SK-N-SH (cell line): ENCODE measurements at regions not wholly inside any gene's neighbourhood (a gene's known extent, or its start where the extent isn't known, plus 50 kb on each side); places are given as distances from the start of the nearest gene placed in this dataset.

ENCODE experiments used
- CTCF ChIA-PET: fragments of 300-600, 350-600 bp; formaldehyde crosslinking; extraction: SDS; loops from one replicate; lab custom pipeline; 2021; lab: Yijun Ruan, JAX
- POLR2A ChIA-PET: fragments of 350-600 bp; sonication (Branson Sonifier 250); formaldehyde crosslinking; extraction: SDS; loops from one replicate; lab custom pipeline; 2020; ENCODE audit warnings: antibody characterized with exemption, inconsistent platforms; lab: Yijun Ruan, JAX
- DNase-seq: peaks from one replicate; pipeline ENCODE4 v3.0.0; 2012
- H2AFZ ChIP-seq: fragments of 200-600 bp; sonication (generic); 2 replicates; pipeline ENCODE4 v1.8.1; 2016; ENCODE audit warnings: antibody characterized with exemption, mild to moderate bottlenecking, low read depth
- H3F3A ChIP-seq: fragments of 200-600 bp; sonication (generic); replicated peaks from 2 replicates; pipeline ENCODE3; 2016; ENCODE audit warnings: antibody characterized with exemption, mild to moderate bottlenecking; ENCODE audit not compliant: insufficient read depth
- H3K27ac ChIP-seq, 2 experiments: fragments of 200-500 bp in 1 of 2; fragments of 200-600 bp in 1 of 2; sonication (Bioruptor generic) in 1 of 2; sonication (generic), shearing (Covaris generic) in 1 of 2; 2 replicates each; pipeline versions ENCODE4 v1.5.1 to v1.6.1; 2014 to 2016; ENCODE audit warnings: low read depth in 2 of 2, inconsistent platforms in 1 of 2, low read length in 1 of 2, mild to moderate bottlenecking in 1 of 2, mixed read lengths in 1 of 2
- H3K27me3 ChIP-seq: fragments of 200-600 bp; sonication (generic), shearing (Covaris generic); 2 replicates; pipeline ENCODE4 v1.6.1; 2016; ENCODE audit warnings: mixed run types; ENCODE audit not compliant: insufficient read depth
- H3K36me3 ChIP-seq, 2 experiments: fragments of 200-500 bp in 1 of 2; fragments of 200-600 bp in 1 of 2; sonication (Bioruptor generic) in 1 of 2; sonication (generic) in 1 of 2; replicated peaks in 1 of 2; 2 replicates each; pipeline versions ENCODE3 to v1.5.1; 2014 to 2016; ENCODE audit warnings: low read length in 1 of 2, mild to moderate bottlenecking in 1 of 2; ENCODE audit not compliant: insufficient read depth in 2 of 2, control insufficient read depth in 1 of 2
- H3K4me1 ChIP-seq, 2 experiments: fragments of 200-500 bp in 1 of 2; fragments of 200-600 bp in 1 of 2; sonication (Bioruptor generic) in 1 of 2; sonication (generic), shearing (Covaris generic) in 1 of 2; 2 replicates each; pipeline versions ENCODE4 v1.5.1 to v1.6.1; 2014 to 2016; ENCODE audit warnings: low read depth in 1 of 2, low read length in 1 of 2, mixed run types in 1 of 2; ENCODE audit not compliant: insufficient read depth in 2 of 2, control insufficient read depth in 1 of 2
- H3K4me2 ChIP-seq: fragments of 200-600 bp; sonication (generic), shearing (Covaris generic); 2 replicates; pipeline ENCODE4 v1.6.1; 2017; ENCODE audit warnings: mixed run types
- H3K4me3 ChIP-seq, 2 experiments: fragments of 200-500 bp in 1 of 2; fragments of 200-600 bp in 1 of 2; sonication (Bioruptor generic) in 1 of 2; sonication (generic), shearing (Covaris generic) in 1 of 2; 2 replicates each; pipeline versions ENCODE4 v1.5.1 to v1.8.1; 2014 to 2016; ENCODE audit warnings: low read depth in 2 of 2, inconsistent platforms in 1 of 2, low read length in 1 of 2, mild to moderate bottlenecking in 1 of 2, mixed read lengths in 1 of 2, moderate library complexity in 1 of 2
- H3K79me2 ChIP-seq: fragments of 200-600 bp; sonication (generic); 2 replicates; pipeline ENCODE4 v1.8.1; 2017; ENCODE audit warnings: mild to moderate bottlenecking; ENCODE audit not compliant: insufficient read depth
- H3K9ac ChIP-seq: fragments of 200-600 bp; sonication (generic); 2 replicates; pipeline ENCODE4 v1.6.1; 2017; ENCODE audit warnings: mixed run types
- H3K9me2 ChIP-seq: fragments of 200-600 bp; sonication (generic); 2 replicates; pipeline ENCODE4 v1.6.1; 2017; ENCODE audit warnings: mixed run types
- H3K9me3 ChIP-seq: fragments of 200-600 bp; sonication (generic); 2 replicates; pipeline ENCODE4 v1.6.1; 2017; ENCODE audit warnings: mixed run types, mild to moderate bottlenecking, moderate library complexity
- H4K20me1 ChIP-seq: fragments of 200-600 bp; sonication (generic); 2 replicates; pipeline ENCODE4 v1.6.1; 2017; ENCODE audit warnings: mild to moderate bottlenecking, mixed run types; ENCODE audit not compliant: insufficient read depth
- CTCF ChIP-seq: fragments of 200-600 bp; sonication (generic); IDR thresholded peaks from 2 replicates; pipeline ENCODE4 v1.6.1; 2017; ENCODE audit warnings: antibody characterized with exemption, mild to moderate bottlenecking, moderate library complexity
- ELF1 ChIP-seq: IDR thresholded peaks from 2 replicates; pipeline ENCODE4 v1.4.0; 2012
- GATA2 ChIP-seq: sonication (generic); formaldehyde crosslinking; IDR thresholded peaks from 2 replicates; pipeline ENCODE4 v1.5.0; 2020; ENCODE audit warnings: mild to moderate bottlenecking, missing genetic modification reagents
- POLR2AphosphoS5 ChIP-seq: IDR thresholded peaks from 2 replicates; pipeline ENCODE4 v1.6.1; 2012; ENCODE audit warnings: low read depth, low read length
- RCOR1 ChIP-seq: fragments of 150-350 bp; IDR thresholded peaks from 2 replicates; pipeline ENCODE4 v1.6.1; 2017; ENCODE audit warnings: antibody characterized with exemption, low read length
- RFX5 ChIP-seq: IDR thresholded peaks from 2 replicates; pipeline ENCODE4 v1.6.1; 2012; ENCODE audit warnings: mild to moderate bottlenecking, improper control_type of control experiment, low read length
- RXRA ChIP-seq: IDR thresholded peaks from 2 replicates; pipeline ENCODE4 v1.4.0; 2012; ENCODE audit warnings: low read depth, mild to moderate bottlenecking, borderline replicate concordance
- YY1 ChIP-seq: IDR thresholded peaks from 2 replicates; pipeline ENCODE4 v1.4.0; 2012; ENCODE audit warnings: low read depth, mild to moderate bottlenecking
- WGBS: methylation state at CpG from one replicate; pipeline ENCODE4 v1.1.6; 2017; ENCODE audit warnings: low lambda C conversion rate; 5-methylcytosine and 5-hydroxymethylcytosine counted together
- TF ChIP-seq, protein P1 (sequence below): IDR thresholded peaks from 2 replicates; pipeline ENCODE4 v1.6.1; 2012; ENCODE audit warnings: mild to moderate bottlenecking, low read depth, low read length, moderate library complexity

GRCh38 chr13:26881154-26881553 lies 120.6 kb upstream of the GPR12 start:
- POLR2A ChIA-PET, result no interaction called here
- Histone ChIP-seq H2AFZ (no peak overlapping the region), H3K9me2 (no peaks in the 10 kb centered on the region), H3K4me2 (peak overlapping the region; percentile 71), H4K20me1 (no peaks in the 10 kb centered on the region), H3K4me1 (peaks cover 0 to 13% of the 10 kb centered on the region in 2 experiments; a peak in 2 of 4 replicates), H3K27me3 (no peaks in the 10 kb centered on the region; the same call in 1 of the 2 replicates), H3K9me3 (no peaks in the 10 kb centered on the region), H3K36me3 (no peaks in the 10 kb centered on the region), H3K4me3 (peak overlapping the region in 1 of 2 experiments; percentile 49; a peak in 2 of 4 replicates), H3K27ac (no peak overlapping the region), H3K9ac (no peak overlapping the region), H3F3A (no peaks in the 10 kb centered on the region), H3K79me2 (no peaks in the 10 kb centered on the region)
- CTCF ChIA-PET, result interaction anchor here (0.8 to 4.2 kb wide), 9 partner anchors 9 to 322 kb away, joined by 3 to 42 read pairs (median 5); no protein-coding TSS in a partner anchor
- TF ChIP-seq RXRA, result no peak
- no peak for TF ChIP-seq YY1
- no peak for TF ChIP-seq RFX5
- TF ChIP-seq GATA2 (CRISPR knock-in tag), result no peak
- TF ChIP-seq CTCF, result no peak
- TF ChIP-seq, protein P1, sequence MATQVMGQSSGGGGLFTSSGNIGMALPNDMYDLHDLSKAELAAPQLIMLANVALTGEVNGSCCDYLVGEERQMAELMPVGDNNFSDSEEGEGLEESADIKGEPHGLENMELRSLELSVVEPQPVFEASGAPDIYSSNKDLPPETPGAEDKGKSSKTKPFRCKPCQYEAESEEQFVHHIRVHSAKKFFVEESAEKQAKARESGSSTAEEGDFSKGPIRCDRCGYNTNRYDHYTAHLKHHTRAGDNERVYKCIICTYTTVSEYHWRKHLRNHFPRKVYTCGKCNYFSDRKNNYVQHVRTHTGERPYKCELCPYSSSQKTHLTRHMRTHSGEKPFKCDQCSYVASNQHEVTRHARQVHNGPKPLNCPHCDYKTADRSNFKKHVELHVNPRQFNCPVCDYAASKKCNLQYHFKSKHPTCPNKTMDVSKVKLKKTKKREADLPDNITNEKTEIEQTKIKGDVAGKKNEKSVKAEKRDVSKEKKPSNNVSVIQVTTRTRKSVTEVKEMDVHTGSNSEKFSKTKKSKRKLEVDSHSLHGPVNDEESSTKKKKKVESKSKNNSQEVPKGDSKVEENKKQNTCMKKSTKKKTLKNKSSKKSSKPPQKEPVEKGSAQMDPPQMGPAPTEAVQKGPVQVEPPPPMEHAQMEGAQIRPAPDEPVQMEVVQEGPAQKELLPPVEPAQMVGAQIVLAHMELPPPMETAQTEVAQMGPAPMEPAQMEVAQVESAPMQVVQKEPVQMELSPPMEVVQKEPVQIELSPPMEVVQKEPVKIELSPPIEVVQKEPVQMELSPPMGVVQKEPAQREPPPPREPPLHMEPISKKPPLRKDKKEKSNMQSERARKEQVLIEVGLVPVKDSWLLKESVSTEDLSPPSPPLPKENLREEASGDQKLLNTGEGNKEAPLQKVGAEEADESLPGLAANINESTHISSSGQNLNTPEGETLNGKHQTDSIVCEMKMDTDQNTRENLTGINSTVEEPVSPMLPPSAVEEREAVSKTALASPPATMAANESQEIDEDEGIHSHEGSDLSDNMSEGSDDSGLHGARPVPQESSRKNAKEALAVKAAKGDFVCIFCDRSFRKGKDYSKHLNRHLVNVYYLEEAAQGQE, result no peak
- peak; percentile 58; the same call in 1 of the 2 replicates for TF ChIP-seq RCOR1
- TF ChIP-seq POLR2AphosphoS5, result no peak
- 7% methylated on average over 5 of the region's 6 CpGs for whole genome bisulfite sequencing
- DNase-seq, result peak; percentile 56

GRCh38 chr13:26880735-26881134 lies 120.1 kb upstream of the GPR12 start:
- Histone ChIP-seq H3K36me3 (no peaks in the 10 kb centered on the region), H3K9me2 (no peaks in the 10 kb centered on the region), H2AFZ (no peak overlapping the region), H4K20me1 (no peaks in the 10 kb centered on the region), H3K9me3 (no peaks in the 10 kb centered on the region), H3K9ac (no peak overlapping the region), H3K4me2 (peak overlapping the region; percentile 71), H3K79me2 (no peaks in the 10 kb centered on the region), H3K27me3 (no peaks in the 10 kb centered on the region; the same call in 1 of the 2 replicates), H3F3A (no peaks in the 10 kb centered on the region), H3K4me1 (peaks cover 0 to 13% of the 10 kb centered on the region in 2 experiments; a peak in 2 of 4 replicates), H3K27ac (no peak overlapping the region), H3K4me3 (peak overlapping the region in 1 of 2 experiments; percentile 49; a peak in 2 of 4 replicates)
- ChIA-PET CTCF (interaction anchor here (0.6 to 4.2 kb wide), 10 partner anchors 8 to 478 kb away, joined by 3 to 42 read pairs (median 4); no protein-coding TSS in a partner anchor), POLR2A (no interaction called here)
- no peak for TF ChIP-seq ELF1
- 31% methylated on average over 7 of the region's 8 CpGs for WGBS
- no peak for DNase-seq
